HepG2 (cell line): ENCODE measurements at regions not wholly inside any gene's neighbourhood (a gene's known extent, or its start where the extent isn't known, plus 50 kb on each side); places are given as distances from the start of the nearest gene placed in this dataset.

Experiments
- ATAC-seq: fragments of 200-7000 bp; cut with Tn5 transposase; 3 replicates; pipeline ENCODE4 v1.9.1; 2020; ENCODE audit warnings: mild to moderate bottlenecking, moderate library complexity
- BruUV-seq: library from RNA; stranded (reverse); fragments of 400-500 nt; replicated peaks from 2 replicates; lab custom pipeline; 2021; lab: Mats Ljungman, UMichigan
- CTCF ChIA-PET: fragments of 300-600 bp; formaldehyde crosslinking; extraction: SDS; loops from one replicate; lab custom pipeline; 2021; ENCODE audit warnings: low total read pairs, inconsistent platforms, low intra/inter-chr PET ratio; lab: Yijun Ruan, JAX
- POLR2A ChIA-PET: fragments of 350-600 bp; sonication (Branson Sonifier 250); formaldehyde crosslinking; loops from one replicate; lab custom pipeline; 2020; ENCODE audit warnings: antibody characterized with exemption, inconsistent platforms; lab: Yijun Ruan, JAX
- DNase-seq: peaks from one replicate; pipeline ENCODE4 v3.0.0-alpha.2; 2015; ENCODE audit warnings: low spot score
- FAIRE-seq: peaks from 3 replicates; lab custom pipeline; 2011; peaks lifted over from hg19 to GRCh38; lab: Jason Lieb, UNC
- H2AFZ ChIP-seq: one replicate; pipeline ENCODE4 v1.6.1; 2011; ENCODE audit warnings: low read length, inconsistent platforms
- H3K27ac ChIP-seq: fragments of 300-600 bp; 3 replicates; pipeline ENCODE4 v1.8.0; 2011; ENCODE audit warnings: mixed run types, mild to moderate bottlenecking, mixed read lengths, low read length, inconsistent platforms; ENCODE audit not compliant: insufficient read depth; ENCODE audit errors: extremely low read length
- H3K27me3 ChIP-seq, 2 experiments: fragments of 200-600 bp in 1 of 2; 2 replicates in 1 of 2; 3 replicates in 1 of 2; pipeline versions ENCODE4 v1.6.0 to v1.8.0; 2011; ENCODE audit warnings: low read length in 2 of 2, mild to moderate bottlenecking in 2 of 2, moderate library complexity in 2 of 2, inconsistent platforms in 1 of 2; ENCODE audit not compliant: insufficient read depth in 2 of 2, control insufficient read depth in 1 of 2
- H3K36me3 ChIP-seq, 2 experiments: fragments of 200-600 bp in 1 of 2; replicated peaks in 1 of 2; 2 replicates in 1 of 2; 3 replicates in 1 of 2; pipeline versions ENCODE4 v1.5.1 to v1.8.0; 2011; ENCODE audit warnings: low read length in 2 of 2, inconsistent platforms in 1 of 2; ENCODE audit not compliant: insufficient read depth in 2 of 2, control insufficient read depth in 1 of 2
- H3K4me1 ChIP-seq: 2 replicates; pipeline ENCODE4 v1.5.1; 2012; ENCODE audit warnings: low read length, inconsistent platforms; ENCODE audit not compliant: insufficient read depth
- H3K4me2 ChIP-seq: 2 replicates; pipeline ENCODE4 v1.6.0; 2011; ENCODE audit warnings: low read depth, low read length, inconsistent platforms
- H3K4me3 ChIP-seq, 3 experiments: fragments of 200-600 bp in 1 of 3; sonication (generic), shearing (Covaris generic) in 1 of 3; replicated peaks in 1 of 3; 2 replicates each; pipeline ENCODE4 v1.5.1; 2011 to 2016; ENCODE audit warnings: low read length in 3 of 3, inconsistent platforms in 2 of 3, low read depth in 2 of 3, mild to moderate bottlenecking in 2 of 3, control low read depth in 1 of 3, mixed read lengths in 1 of 3; ENCODE audit not compliant: insufficient read depth in 1 of 3
- H3K79me2 ChIP-seq: one replicate; pipeline ENCODE4 v1.6.1; 2011; ENCODE audit warnings: low read length, inconsistent platforms; ENCODE audit not compliant: insufficient read depth
- H3K9ac ChIP-seq: 2 replicates; pipeline ENCODE4 v1.6.0; 2011; ENCODE audit warnings: mild to moderate bottlenecking, low read depth, low read length, inconsistent platforms; ENCODE audit not compliant: insufficient read depth
- H3K9me3 ChIP-seq: 2 replicates; pipeline ENCODE4 v1.5.1; 2012; ENCODE audit warnings: mild to moderate bottlenecking, low read length
- H4K20me1 ChIP-seq: 2 replicates; pipeline ENCODE4 v1.6.0; 2011; ENCODE audit warnings: inconsistent platforms, mild to moderate bottlenecking, low read length, moderate library complexity; ENCODE audit not compliant: insufficient read depth
- HOXA3 ChIP-seq: sonication (generic); formaldehyde crosslinking; IDR thresholded peaks from 2 replicates; pipeline ENCODE4 v1.5.0; 2020; ENCODE audit warnings: missing genetic modification reagents
- KMT2B ChIP-seq: IDR thresholded peaks from 2 replicates; pipeline ENCODE4 v1.6.1; 2016; ENCODE audit warnings: missing genetic modification reagents, missing compliant biosample characterization
- NBN ChIP-seq: fragments of 450-650 bp; conservative IDR thresholded peaks from 2 replicates; pipeline ENCODE4 v1.6.1; 2017
- NPAS2 ChIP-seq: sonication (generic); formaldehyde crosslinking; IDR thresholded peaks from 2 replicates; pipeline ENCODE4 v1.8.0; 2022; ENCODE audit warnings: mild to moderate bottlenecking, missing genetic modification reagents, borderline replicate concordance
- PAX8 ChIP-seq: sonication (generic); formaldehyde crosslinking; IDR thresholded peaks from 2 replicates; pipeline ENCODE4 v1.8.0; 2022; ENCODE audit warnings: mild to moderate bottlenecking, missing genetic modification reagents, borderline replicate concordance
- PPARG ChIP-seq: conservative IDR thresholded peaks from 2 replicates; pipeline ENCODE4 v1.6.1; 2016; ENCODE audit warnings: missing biosample characterization, missing genetic modification reagents
- TEAD2 ChIP-seq: sonication (generic); formaldehyde crosslinking; IDR thresholded peaks from 2 replicates; pipeline ENCODE4 v1.9.0; 2021; ENCODE audit warnings: missing genetic modification reagents
- TGIF2 ChIP-seq: IDR thresholded peaks from 2 replicates; pipeline ENCODE4 v1.6.1; 2016; ENCODE audit warnings: control low read depth, missing compliant biosample characterization
- ZNF124 ChIP-seq: sonication (generic); formaldehyde crosslinking; IDR thresholded peaks from 2 replicates; pipeline ENCODE4 v1.4.0; 2020; ENCODE audit warnings: missing genetic modification reagents
- ZNF350 ChIP-seq: sonication (generic); formaldehyde crosslinking; IDR thresholded peaks from 2 replicates; pipeline ENCODE4 v1.4.0; 2020; ENCODE audit warnings: mild to moderate bottlenecking, low read depth, missing genetic modification reagents, borderline replicate concordance
- ZNF589 ChIP-seq: sonication (generic); formaldehyde crosslinking; conservative IDR thresholded peaks from 2 replicates; pipeline ENCODE4 v1.8.0; 2022; ENCODE audit warnings: mild to moderate bottlenecking, moderate library complexity, missing genetic modification reagents
- ZSCAN30 ChIP-seq: sonication (generic); formaldehyde crosslinking; IDR thresholded peaks from 2 replicates; pipeline ENCODE4 v1.5.0; 2020; ENCODE audit warnings: mild to moderate bottlenecking, missing genetic modification reagents
- WGBS: methylation state at CpG from one replicate; pipeline ENCODE4 v1.1.6; 2017; ENCODE audit warnings: low lambda C conversion rate; 5-methylcytosine and 5-hydroxymethylcytosine counted together
- in situ Hi-C: cut with HindIII; loops from 2 replicates; pipeline ENCODE4 v1.10.0; 2017; ENCODE audit warnings: low pct_unique_long_range_greater_than_20kb; ENCODE audit not compliant: extremely low pct_ligation_motif_present
- intact Hi-C: fragments of 100-400 bp; cut with micrococcal nuclease; formaldehyde crosslinking; loops from one replicate; pipeline ENCODE4 v1.10.0; 2022; ENCODE audit not compliant: unreplicated experiment
- TF ChIP-seq, protein P1 (sequence below): sonication (generic); IDR thresholded peaks from 2 replicates; pipeline ENCODE4 v1.6.1; 2016; ENCODE audit warnings: low read depth, borderline replicate concordance
- TF ChIP-seq, protein P2 (sequence below): sonication (generic); formaldehyde crosslinking; IDR thresholded peaks from 2 replicates; pipeline ENCODE4 v1.4.0; 2020; ENCODE audit warnings: missing genetic modification reagents

DNA sequence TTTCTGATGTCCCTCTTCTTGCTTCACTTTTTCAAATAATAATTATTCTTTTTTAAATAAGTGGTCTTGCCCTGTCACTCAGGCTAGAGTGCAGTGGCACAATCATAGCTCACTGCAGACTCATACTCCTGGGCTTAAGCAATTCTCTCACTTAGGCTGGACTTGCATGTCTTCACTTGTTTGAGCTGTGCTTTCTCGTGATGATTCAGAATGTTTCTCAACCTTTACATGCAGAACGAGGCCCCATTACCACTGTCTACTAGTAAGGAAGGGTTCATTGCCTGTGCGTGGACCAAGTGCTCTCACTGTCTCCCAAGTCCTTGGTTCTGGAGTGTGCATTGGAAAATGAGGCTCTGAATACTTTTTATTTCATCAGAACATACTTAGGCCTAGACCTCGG lies 468.6 kb upstream of the COBL start:
- Histone ChIP-seq H3K27me3 (no peaks in the 10 kb centered on the region), H3K4me3 (no peak overlapping the region), H3K27ac (no peak overlapping the region), H3K9me3 (no peaks in the 10 kb centered on the region), H4K20me1 (no peaks in the 10 kb centered on the region), H3K4me2 (no peak overlapping the region), H3K4me1 (no peaks in the 10 kb centered on the region), H3K9ac (no peak overlapping the region), H3K36me3 (no peaks in the 10 kb centered on the region), H2AFZ (no peak overlapping the region), H3K79me2 (no peaks in the 10 kb centered on the region)
- no peak for ATAC-seq
- BruUV-seq: no TSS peak
- no peak for FAIRE-seq
- 6% methylated on average over 3 of the region's 4 CpGs for WGBS
- ChIA-PET POLR2A (no interaction called here), CTCF (no interaction called here)
- TF ChIP-seq NPAS2 (CRISPR knock-in tag): no peak
- no peak for TF ChIP-seq KMT2B (CRISPR knock-in tag)
- no peak for TF ChIP-seq ZNF589
- TF ChIP-seq, protein P1, sequence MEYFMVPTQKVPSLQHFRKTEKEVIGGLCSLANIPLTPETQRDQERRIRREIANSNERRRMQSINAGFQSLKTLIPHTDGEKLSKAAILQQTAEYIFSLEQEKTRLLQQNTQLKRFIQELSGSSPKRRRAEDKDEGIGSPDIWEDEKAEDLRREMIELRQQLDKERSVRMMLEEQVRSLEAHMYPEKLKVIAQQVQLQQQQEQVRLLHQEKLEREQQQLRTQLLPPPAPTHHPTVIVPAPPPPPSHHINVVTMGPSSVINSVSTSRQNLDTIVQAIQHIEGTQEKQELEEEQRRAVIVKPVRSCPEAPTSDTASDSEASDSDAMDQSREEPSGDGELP: no peak
- TF ChIP-seq PAX8 (CRISPR knock-in tag): no peak
- TF ChIP-seq HOXA3 (CRISPR knock-in tag): no peak
- TF ChIP-seq, protein P2, sequence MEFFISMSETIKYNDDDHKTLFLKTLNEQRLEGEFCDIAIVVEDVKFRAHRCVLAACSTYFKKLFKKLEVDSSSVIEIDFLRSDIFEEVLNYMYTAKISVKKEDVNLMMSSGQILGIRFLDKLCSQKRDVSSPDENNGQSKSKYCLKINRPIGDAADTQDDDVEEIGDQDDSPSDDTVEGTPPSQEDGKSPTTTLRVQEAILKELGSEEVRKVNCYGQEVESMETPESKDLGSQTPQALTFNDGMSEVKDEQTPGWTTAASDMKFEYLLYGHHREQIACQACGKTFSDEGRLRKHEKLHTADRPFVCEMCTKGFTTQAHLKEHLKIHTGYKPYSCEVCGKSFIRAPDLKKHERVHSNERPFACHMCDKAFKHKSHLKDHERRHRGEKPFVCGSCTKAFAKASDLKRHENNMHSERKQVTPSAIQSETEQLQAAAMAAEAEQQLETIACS: no peak
- no peak for TF ChIP-seq ZNF350 (CRISPR knock-in tag)
- no peak for TF ChIP-seq PPARG (CRISPR knock-in tag)
- TF ChIP-seq ZNF124 (CRISPR knock-in tag): no peak
- TF ChIP-seq NBN: no peak
- no peak for TF ChIP-seq TEAD2 (CRISPR knock-in tag)
- TF ChIP-seq TGIF2 (CRISPR knock-in tag): no peak
- no peak for TF ChIP-seq ZSCAN30 (CRISPR knock-in tag)
- no peak for DNase-seq
- in situ Hi-C loops: no loop called here
- intact Hi-C loops: no loop called here
